H1 (cell line): ENCODE measurements at regions not wholly inside any gene's neighbourhood (a gene's known extent, or its start where the extent isn't known, plus 50 kb on each side); places are given as distances from the start of the nearest gene placed in this dataset.

Source experiments
- ATF3 ChIP-seq: IDR thresholded peaks from 2 replicates; pipeline ENCODE4 v1.6.1; 2011; ENCODE audit warnings: low read depth, mild to moderate bottlenecking, low read length; ENCODE audit not compliant: insufficient read depth
- BCL11A ChIP-seq, 2 experiments: IDR thresholded peaks; one replicate each; pipeline ENCODE4 v1.6.1; 2011; ENCODE audit warnings: low read depth in 2 of 2, low read length in 2 of 2, mild to moderate bottlenecking in 2 of 2
- CBX5 ChIP-seq: fragments of 300-800, 300-1000 bp; sonication (generic); IDR thresholded peaks from 2 replicates; pipeline ENCODE4 v1.7.1; 2016; ENCODE audit warnings: antibody characterized with exemption, low read length, low read depth
- CHD2 ChIP-seq: IDR thresholded peaks from 2 replicates; pipeline ENCODE4 v1.6.1; 2012; ENCODE audit warnings: low read length, improper control_type of control experiment
- CHD7 ChIP-seq: fragments of 300-600 bp; sonication (generic); IDR thresholded peaks from 2 replicates; pipeline ENCODE4 v1.7.1; 2012; ENCODE audit warnings: low read length, moderate library complexity, mild to moderate bottlenecking, inconsistent platforms; ENCODE audit not compliant: insufficient replicate concordance
- EGR1 ChIP-seq: IDR thresholded peaks from 2 replicates; pipeline ENCODE4 v1.6.1; 2011; ENCODE audit warnings: low read depth, low read length, borderline replicate concordance
- EP300 ChIP-seq, 2 experiments: IDR thresholded peaks; 1 replicate in 1 of 2; 2 replicates in 1 of 2; pipeline ENCODE4 v1.6.1; 2011 to 2012; ENCODE audit warnings: low read depth in 2 of 2, low read length in 2 of 2, mild to moderate bottlenecking in 2 of 2, borderline replicate concordance in 1 of 2, inconsistent platforms in 1 of 2, moderate library complexity in 1 of 2
- KDM1A ChIP-seq: fragments of 200-600, 300-600 bp; sonication (generic); IDR thresholded peaks from 2 replicates; pipeline ENCODE4 v1.7.1; 2016; ENCODE audit warnings: mild to moderate bottlenecking, low read length, borderline replicate concordance
- MAX ChIP-seq: IDR thresholded peaks from 2 replicates; pipeline ENCODE4 v1.6.1; 2012; ENCODE audit warnings: inconsistent platforms
- RXRA ChIP-seq: IDR thresholded peaks from 2 replicates; pipeline ENCODE4 v1.6.1; 2011; ENCODE audit warnings: low read depth, mild to moderate bottlenecking, low read length, moderate library complexity; ENCODE audit not compliant: insufficient read depth
- SP1 ChIP-seq: IDR thresholded peaks from 2 replicates; pipeline ENCODE4 v1.6.1; 2011; ENCODE audit warnings: low read depth, low read length
- SP4 ChIP-seq: IDR thresholded peaks from 2 replicates; pipeline ENCODE4 v1.6.1; 2012; ENCODE audit warnings: low read length, inconsistent platforms

GRCh38 chr1:208437401-208437800, 193.2 kb upstream of the PLXNA2 start (continued):
- TF ChIP-seq CHD7 (no peak), KDM1A (no peak), BCL11A (IDR thresholded peaks at IDR 0.05; ENCODE audit: low read depth in 2 of 2, low read length in 2 of 2) (no peak), SP4 (no peak), RXRA (no peak), SP1 (no peak), ATF3 (no peak), CHD2 (no peak), CBX5 (no peak), EGR1 (no peak), MAX (no peak), EP300 (IDR thresholded peaks at IDR 0.05; ENCODE audit: borderline replicate concordance in 1 of 2, low read depth in 2 of 2, low read length in 2 of 2) (no peak)
